ENCODE measurements at regions not wholly inside any gene's neighbourhood (a gene's known extent, or its start where the extent isn't known, plus 50 kb on each side); places are given as distances from the start of the nearest gene placed in this dataset.

DNA sequence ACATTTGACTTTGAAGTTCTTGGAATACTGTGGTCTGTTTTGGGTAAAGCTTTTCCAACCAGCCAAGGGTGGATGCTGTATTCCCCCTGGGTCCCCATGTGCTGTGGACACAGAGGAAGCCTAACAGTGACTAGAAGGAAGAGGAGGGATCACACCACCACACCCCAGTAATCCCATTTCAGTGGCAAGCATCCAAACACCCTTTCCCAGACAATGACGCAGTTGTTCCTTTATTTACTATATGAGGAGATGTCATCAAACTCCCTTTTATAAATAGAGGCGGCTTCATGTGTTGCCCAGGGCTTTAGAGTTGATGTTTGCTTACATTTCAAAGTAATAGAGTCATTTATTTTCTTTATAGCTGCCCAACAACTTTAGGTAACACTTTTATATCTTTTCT lies 959.4 kb upstream of the GYPC start:
- no peak overlapping the region for H3K27ac ChIP-seq (ENCODE audit: low read length)
- intact Hi-C loops (cut with micrococcal nuclease), result no loop called here
- peak; percentile 1 for DNase-seq
- H2AFZ ChIP-seq (ENCODE audit: low read length), result no peak overlapping the region
- POLR2A ChIA-PET (ENCODE audit: unreplicated experiment), result no interaction called here
- CTCF ChIA-PET, result no interaction called here
- TF ChIP-seq EZH2phosphoT487 (IDR thresholded peaks at IDR 0.05; ENCODE audit: borderline replicate concordance, low read length) (no peak), EZH2 (IDR thresholded peaks at IDR 0.05; ENCODE audit: low read length, unreplicated experiment) (no peak)
- TF ChIP-seq, protein P1, sequence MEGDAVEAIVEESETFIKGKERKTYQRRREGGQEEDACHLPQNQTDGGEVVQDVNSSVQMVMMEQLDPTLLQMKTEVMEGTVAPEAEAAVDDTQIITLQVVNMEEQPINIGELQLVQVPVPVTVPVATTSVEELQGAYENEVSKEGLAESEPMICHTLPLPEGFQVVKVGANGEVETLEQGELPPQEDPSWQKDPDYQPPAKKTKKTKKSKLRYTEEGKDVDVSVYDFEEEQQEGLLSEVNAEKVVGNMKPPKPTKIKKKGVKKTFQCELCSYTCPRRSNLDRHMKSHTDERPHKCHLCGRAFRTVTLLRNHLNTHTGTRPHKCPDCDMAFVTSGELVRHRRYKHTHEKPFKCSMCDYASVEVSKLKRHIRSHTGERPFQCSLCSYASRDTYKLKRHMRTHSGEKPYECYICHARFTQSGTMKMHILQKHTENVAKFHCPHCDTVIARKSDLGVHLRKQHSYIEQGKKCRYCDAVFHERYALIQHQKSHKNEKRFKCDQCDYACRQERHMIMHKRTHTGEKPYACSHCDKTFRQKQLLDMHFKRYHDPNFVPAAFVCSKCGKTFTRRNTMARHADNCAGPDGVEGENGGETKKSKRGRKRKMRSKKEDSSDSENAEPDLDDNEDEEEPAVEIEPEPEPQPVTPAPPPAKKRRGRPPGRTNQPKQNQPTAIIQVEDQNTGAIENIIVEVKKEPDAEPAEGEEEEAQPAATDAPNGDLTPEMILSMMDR (conservative IDR thresholded peaks at IDR 0.05; ENCODE audit: low read depth, low read length), result no peak
- H3K4me1 ChIP-seq (ENCODE audit: insufficient read depth, low read length), result no peaks in the 10 kb centered on the region
- no peaks in the 10 kb centered on the region for H3F3A ChIP-seq (ENCODE audit: low read length, unreplicated experiment)
- H3K9ac ChIP-seq (ENCODE audit: low read length), result no peak overlapping the region
- no peaks in the 10 kb centered on the region for H3K36me3 ChIP-seq (ENCODE audit: low read depth, low read length)
- no peaks in the 10 kb centered on the region for H3K27me3 ChIP-seq (ENCODE audit: low read length)
- no peaks in the 10 kb centered on the region for H3K79me2 ChIP-seq (ENCODE audit: low read length)
- H3K9me3 ChIP-seq (ENCODE audit: low read length), result peaks cover 11% of the 10 kb centered on the region; the same call in 1 of the 2 replicates
- H3K4me3 ChIP-seq (ENCODE audit: low read length), result no peak overlapping the region
- no TSS peak for BruUV-seq (replicated peaks)
- ATAC-seq, result no peak
- H3K4me2 ChIP-seq (ENCODE audit: low read length), result no peak overlapping the region
- no peaks in the 10 kb centered on the region for H3K9me2 ChIP-seq (replicated peaks; ENCODE audit: low read length)
- no peaks in the 10 kb centered on the region for H4K20me1 ChIP-seq (ENCODE audit: low read length)

DNA sequence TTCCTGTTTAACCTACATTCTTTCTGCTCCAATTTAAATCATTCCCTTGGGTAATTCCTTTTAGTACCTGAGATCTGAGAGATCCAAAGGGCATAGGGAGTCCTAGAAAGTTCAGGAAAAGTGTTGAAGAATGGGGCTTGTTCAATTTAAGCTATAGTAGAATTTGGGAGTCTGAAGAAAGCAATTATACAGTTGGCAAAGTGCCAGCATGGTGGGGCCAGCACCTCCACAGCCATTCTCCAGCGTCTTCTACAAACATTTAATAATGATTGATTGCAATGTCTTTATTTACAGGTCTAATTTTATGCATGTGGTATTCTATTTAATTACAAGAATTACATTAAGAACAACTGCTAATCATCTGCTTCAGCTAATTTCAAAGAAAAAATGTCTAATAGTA lies 957.7 kb upstream of the GYPC start:
- POLR2A ChIA-PET (ENCODE audit: unreplicated experiment), result no interaction called here

DNA sequence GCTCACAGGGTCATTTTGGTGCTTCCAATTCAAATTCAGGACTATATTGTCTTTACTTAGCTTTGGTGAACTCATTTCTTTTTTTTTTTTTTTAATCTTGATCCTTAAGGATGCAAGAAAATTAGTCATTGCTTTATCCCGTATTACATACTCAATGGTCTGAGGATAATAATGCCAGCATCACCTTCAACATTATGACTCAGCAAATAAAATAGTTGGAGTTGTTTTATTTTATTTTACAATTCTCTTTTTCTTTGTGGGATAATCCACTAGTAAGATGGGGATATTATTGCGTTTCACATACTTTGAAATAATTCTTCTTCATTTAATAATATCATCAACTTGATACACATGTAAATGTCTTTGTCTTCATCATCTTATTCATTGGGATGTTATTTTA lies 954.9 kb upstream of the GYPC start:
- ChIA-PET CTCF (no interaction called here), POLR2A (ENCODE audit: unreplicated experiment) (no interaction called here)
- Histone ChIP-seq H3K9me3 (ENCODE audit: low read length) (0 out of 2 replicates have a peak, but pooled peaks cover 7% of the 10 kb centered on the region), H3K79me2 (ENCODE audit: low read length) (no peaks in the 10 kb centered on the region), H3F3A (ENCODE audit: low read length, unreplicated experiment) (no peaks in the 10 kb centered on the region), H3K4me2 (ENCODE audit: low read length) (no peak overlapping the region), H3K4me3 (ENCODE audit: low read length) (no peak overlapping the region), H3K9ac (ENCODE audit: low read length) (no peak overlapping the region), H3K9me2 (replicated peaks; ENCODE audit: low read length) (no peaks in the 10 kb centered on the region), H3K27ac (ENCODE audit: low read length) (no peak overlapping the region), H3K27me3 (ENCODE audit: low read length) (no peaks in the 10 kb centered on the region), H4K20me1 (ENCODE audit: low read length) (no peaks in the 10 kb centered on the region), H3K4me1 (ENCODE audit: insufficient read depth, low read length) (no peaks in the 10 kb centered on the region), H2AFZ (ENCODE audit: low read length) (no peak overlapping the region), H3K36me3 (ENCODE audit: low read depth, low read length) (no peaks in the 10 kb centered on the region)
- no TSS peak for BruUV-seq (replicated peaks)
- no peak for TF ChIP-seq EZH2 (IDR thresholded peaks at IDR 0.05; ENCODE audit: low read length, unreplicated experiment)
- TF ChIP-seq, protein P1 (conservative IDR thresholded peaks at IDR 0.05; ENCODE audit: low read depth, low read length), result no peak
- TF ChIP-seq EZH2phosphoT487 (IDR thresholded peaks at IDR 0.05; ENCODE audit: borderline replicate concordance, low read length), result no peak
- DNase-seq, result no peak
- intact Hi-C loops (cut with micrococcal nuclease), result no loop called here
- ATAC-seq, result no peak

More for the DNA sequence above, 957.7 kb upstream of the GYPC start:
- BruUV-seq (replicated peaks), result no TSS peak
- DNase-seq (no peak), ATAC-seq (no peak)
- Histone ChIP-seq H3K27ac (ENCODE audit: low read length) (no peak overlapping the region), H3K36me3 (ENCODE audit: low read depth, low read length) (no peaks in the 10 kb centered on the region), H4K20me1 (ENCODE audit: low read length) (no peaks in the 10 kb centered on the region), H3K79me2 (ENCODE audit: low read length) (no peaks in the 10 kb centered on the region), H3K9ac (ENCODE audit: low read length) (no peak overlapping the region), H3K9me3 (ENCODE audit: low read length) (peaks cover 11% of the 10 kb centered on the region; the same call in 1 of the 2 replicates), H3K4me1 (ENCODE audit: insufficient read depth, low read length) (no peaks in the 10 kb centered on the region), H3K4me2 (ENCODE audit: low read length) (no peak overlapping the region), H3K4me3 (ENCODE audit: low read length) (no peak overlapping the region), H2AFZ (ENCODE audit: low read length) (no peak overlapping the region), H3F3A (ENCODE audit: low read length, unreplicated experiment) (no peaks in the 10 kb centered on the region), H3K27me3 (ENCODE audit: low read length) (no peaks in the 10 kb centered on the region), H3K9me2 (replicated peaks; ENCODE audit: low read length) (no peaks in the 10 kb centered on the region)
- CTCF ChIA-PET, result no interaction called here
- TF ChIP-seq EZH2 (IDR thresholded peaks at IDR 0.05; ENCODE audit: low read length, unreplicated experiment), result no peak
- TF ChIP-seq EZH2phosphoT487 (IDR thresholded peaks at IDR 0.05; ENCODE audit: borderline replicate concordance, low read length), result no peak
- TF ChIP-seq, protein P1 (conservative IDR thresholded peaks at IDR 0.05; ENCODE audit: low read depth, low read length), result no peak
- intact Hi-C loops (cut with micrococcal nuclease), result no loop called here
